Endodermal cell (in vitro differentiated cells): ENCODE measurements at regions not wholly inside any gene's neighbourhood (a gene's known extent, or its start where the extent isn't known, plus 50 kb on each side); places are given as distances from the start of the nearest gene placed in this dataset.
"Not testable (repeated sequence)": the region's sequence is repeated elsewhere in the genome, so short reads cannot be mapped to it uniquely, and the experiment has no call there.

Experiments used
- DNase-seq: peaks from one replicate; pipeline ENCODE4 v3.0.0-alpha.2; 2017
- H3K27ac ChIP-seq: 2 replicates; pipeline ENCODE4 v1.5.1; 2013; ENCODE audit warnings: mild to moderate bottlenecking, low read depth, low read length, moderate library complexity
- H3K27me3 ChIP-seq: 2 replicates; pipeline ENCODE4 v1.6.1; 2013; ENCODE audit warnings: mild to moderate bottlenecking, low read length, moderate library complexity; ENCODE audit not compliant: insufficient read depth, control insufficient read depth, poor library complexity, severe bottlenecking
- H3K36me3 ChIP-seq: 2 replicates; pipeline ENCODE4 v1.7.0; 2013; ENCODE audit warnings: mild to moderate bottlenecking, low read length, moderate library complexity; ENCODE audit not compliant: control insufficient read depth, insufficient read depth
- H3K4me1 ChIP-seq: one replicate; pipeline ENCODE4 v1.7.0; 2013; ENCODE audit warnings: low read length; ENCODE audit not compliant: control insufficient read depth, insufficient read depth
- H3K4me3 ChIP-seq: 2 replicates; pipeline ENCODE4 v1.5.1; 2013; ENCODE audit warnings: mild to moderate bottlenecking, low read length, moderate library complexity
- H3K9ac ChIP-seq: 2 replicates; pipeline ENCODE4 v1.6.1; 2013; ENCODE audit warnings: mild to moderate bottlenecking, low read length, moderate library complexity; ENCODE audit not compliant: poor library complexity, severe bottlenecking; ENCODE audit errors: extremely low read depth
- H3K9me3 ChIP-seq: 2 replicates; pipeline ENCODE4 v1.6.1; 2013; ENCODE audit warnings: mild to moderate bottlenecking, low read length, moderate library complexity; ENCODE audit not compliant: control insufficient read depth
- H3K27ac Mint-ChIP-seq: 2 replicates; pipeline ENCODE4 v1.8.0; 2020; ENCODE audit warnings: mixed read lengths
- H3K27me3 Mint-ChIP-seq: 2 replicates; pipeline ENCODE4 v1.8.0; 2021; ENCODE audit warnings: mild to moderate bottlenecking, mixed read lengths; ENCODE audit not compliant: insufficient read depth
- H3K36me3 Mint-ChIP-seq: 2 replicates; pipeline ENCODE4 v1.8.0; 2020; ENCODE audit warnings: low read depth, mixed read lengths
- H3K4me1 Mint-ChIP-seq: 2 replicates; pipeline ENCODE4 v1.8.0; 2020; ENCODE audit warnings: mixed read lengths
- H3K4me3 Mint-ChIP-seq: 2 replicates; pipeline ENCODE4 v1.8.0; 2020; ENCODE audit warnings: mild to moderate bottlenecking, moderate library complexity, mixed read lengths
- H3K9me3 Mint-ChIP-seq: 2 replicates; pipeline ENCODE4 v1.8.0; 2020; ENCODE audit warnings: mild to moderate bottlenecking, mixed read lengths
- CTCF ChIP-seq: fragments of 200-600 bp; sonication (generic); conservative IDR thresholded peaks from 2 replicates; pipeline ENCODE4 v1.5.0; 2021; ENCODE audit warnings: antibody characterized with exemption, mild to moderate bottlenecking
- WGBS, 2 experiments: methylation state at CpG; one replicate each; pipeline versions ENCODE4 v1.1.5 to v1.1.7; 2013; ENCODE audit warnings: missing lambda C conversion rate in 2 of 2, mixed read lengths in 1 of 2; ENCODE audit not compliant: insufficient coverage in 1 of 2, insufficient read length in 1 of 2; 5-methylcytosine and 5-hydroxymethylcytosine counted together

- no peaks in the 10 kb centered on the region for H3K36me3 Mint-ChIP-seq
- no peak overlapping the region for H3K4me3 ChIP-seq
- no peak overlapping the region for H3K27ac ChIP-seq
- peak overlapping the region; percentile 77 for H3K27ac Mint-ChIP-seq
- H3K4me1 Mint-ChIP-seq, result peaks cover 7% of the 10 kb centered on the region
- peaks cover 2% of the 10 kb centered on the region for H3K9me3 Mint-ChIP-seq
- TF ChIP-seq CTCF, result peak; percentile 70
- H3K27me3 ChIP-seq, result no peaks in the 10 kb centered on the region
- DNase-seq, result peak; percentile 76
- WGBS, 2 experiments, result 75% methylated on average over 2 of the region's 4 CpGs; no CpG with 5 or more reads in 1 of the 2 experiments
- H3K27me3 Mint-ChIP-seq, result no peaks in the 10 kb centered on the region
- H3K4me1 ChIP-seq, result no peaks in the 10 kb centered on the region
- H3K36me3 ChIP-seq, result no peaks in the 10 kb centered on the region
- no peaks in the 10 kb centered on the region for H3K9me3 ChIP-seq
- no peak overlapping the region for H3K4me3 Mint-ChIP-seq
- H3K9ac ChIP-seq, result no peak overlapping the region
These were observed 112.3 kb upstream of the KRR1 start for GRCh38 chr12:75623631-75624154.

- Histone ChIP-seq H3K36me3 (no peaks in the 10 kb centered on the region), H3K27ac (no peak overlapping the region), H3K9ac (no peak overlapping the region), H3K4me1 (no peaks in the 10 kb centered on the region), H3K9me3 (no peaks in the 10 kb centered on the region), H3K27me3 (no peaks in the 10 kb centered on the region), H3K4me3 (no peak overlapping the region)
- no peak for TF ChIP-seq CTCF
- H3K27me3 Mint-ChIP-seq, result no peaks in the 10 kb centered on the region
- DNase-seq, result no peak
- no peak overlapping the region for H3K4me3 Mint-ChIP-seq
- no peak overlapping the region for H3K27ac Mint-ChIP-seq
- WGBS, 2 experiments, result 85 to 100% methylated on average over 1 of the region's 1 CpG
- peaks cover 7% of the 10 kb centered on the region for H3K4me1 Mint-ChIP-seq
- H3K9me3 Mint-ChIP-seq, result peaks cover 2% of the 10 kb centered on the region
- no peaks in the 10 kb centered on the region for H3K36me3 Mint-ChIP-seq
These were observed 111.1 kb upstream of the KRR1 start for GRCh38 chr12:75622492-75622891.

- H3K36me3 Mint-ChIP-seq, result not testable (repeated sequence)
These were observed 103.0 kb upstream of the KRR1 start for GRCh38 chr12:75614396-75614795.

GRCh38 chr12:75613981-75614380, 102.6 kb upstream of the KRR1 start:
- Mint-ChIP-seq H3K27me3 (no peaks in the 10 kb centered on the region), H3K4me3 (no peak overlapping the region), H3K4me1 (no peaks in the 10 kb centered on the region), H3K36me3 (no peaks in the 10 kb centered on the region), H3K27ac (no peak overlapping the region), H3K9me3 (peaks cover 12% of the 10 kb centered on the region)
- Histone ChIP-seq H3K36me3 (no peaks in the 10 kb centered on the region), H3K27me3 (no peaks in the 10 kb centered on the region), H3K4me1 (no peaks in the 10 kb centered on the region), H3K9me3 (peaks cover 3% of the 10 kb centered on the region), H3K27ac (no peak overlapping the region), H3K9ac (no peak overlapping the region), H3K4me3 (no peak overlapping the region)
- DNase-seq, result no peak
- 97 to 100% methylated on average over 2 to 4 of the region's 4 CpGs for WGBS, 2 experiments
- no peak for TF ChIP-seq CTCF

More at GRCh38 chr12:75614396-75614795, 103.0 kb upstream of the KRR1 start:
- not testable (repeated sequence) for H3K4me3 ChIP-seq, H3K27me3 Mint-ChIP-seq, H3K27me3 ChIP-seq, H3K36me3 ChIP-seq, H3K4me1 ChIP-seq, H3K27ac Mint-ChIP-seq, H3K27ac ChIP-seq, H3K4me1 Mint-ChIP-seq, H3K9ac ChIP-seq, DNase-seq, H3K9me3 ChIP-seq, H3K4me3 Mint-ChIP-seq
- 96 to 100% methylated on average over 1 to 3 of the region's 4 CpGs for WGBS, 2 experiments
- H3K9me3 Mint-ChIP-seq, result peaks cover 14% of the 10 kb centered on the region
